ENCODE measurements at regions not wholly inside any gene's neighbourhood (a gene's known extent, or its start where the extent isn't known, plus 50 kb on each side); places are given as distances from the start of the nearest gene placed in this dataset.

DNA sequence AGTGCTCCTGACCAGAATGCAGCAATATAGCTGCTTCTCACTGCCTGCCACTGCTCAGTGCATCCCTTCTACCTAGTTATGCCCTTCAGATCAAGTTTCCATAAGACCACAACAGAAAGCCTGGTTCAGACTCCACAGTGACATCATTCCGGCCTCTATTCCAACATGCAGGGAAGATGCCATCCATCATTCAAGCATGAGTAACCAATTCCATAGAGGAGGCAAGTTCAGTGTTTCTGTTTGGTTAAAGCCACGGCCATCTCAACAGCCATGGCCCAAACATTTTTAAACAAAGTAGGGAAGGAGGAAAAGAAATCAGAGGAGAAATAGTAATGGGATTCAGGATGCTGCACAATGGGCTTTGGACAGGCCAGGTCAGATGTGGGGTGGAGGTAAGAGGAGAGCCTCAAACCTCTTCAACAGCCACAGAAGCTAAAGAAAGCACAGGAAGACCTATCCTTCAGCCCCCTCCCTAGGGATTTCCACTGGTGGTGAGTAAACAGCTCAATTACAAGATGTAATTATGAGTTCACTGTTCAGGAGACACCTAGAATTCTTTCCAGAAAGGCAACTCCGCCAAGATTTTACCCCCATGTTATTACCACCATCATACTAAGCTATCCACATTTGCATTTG, 484.9 kb downstream of the SETD4 start:
- TF ChIP-seq, protein P1, sequence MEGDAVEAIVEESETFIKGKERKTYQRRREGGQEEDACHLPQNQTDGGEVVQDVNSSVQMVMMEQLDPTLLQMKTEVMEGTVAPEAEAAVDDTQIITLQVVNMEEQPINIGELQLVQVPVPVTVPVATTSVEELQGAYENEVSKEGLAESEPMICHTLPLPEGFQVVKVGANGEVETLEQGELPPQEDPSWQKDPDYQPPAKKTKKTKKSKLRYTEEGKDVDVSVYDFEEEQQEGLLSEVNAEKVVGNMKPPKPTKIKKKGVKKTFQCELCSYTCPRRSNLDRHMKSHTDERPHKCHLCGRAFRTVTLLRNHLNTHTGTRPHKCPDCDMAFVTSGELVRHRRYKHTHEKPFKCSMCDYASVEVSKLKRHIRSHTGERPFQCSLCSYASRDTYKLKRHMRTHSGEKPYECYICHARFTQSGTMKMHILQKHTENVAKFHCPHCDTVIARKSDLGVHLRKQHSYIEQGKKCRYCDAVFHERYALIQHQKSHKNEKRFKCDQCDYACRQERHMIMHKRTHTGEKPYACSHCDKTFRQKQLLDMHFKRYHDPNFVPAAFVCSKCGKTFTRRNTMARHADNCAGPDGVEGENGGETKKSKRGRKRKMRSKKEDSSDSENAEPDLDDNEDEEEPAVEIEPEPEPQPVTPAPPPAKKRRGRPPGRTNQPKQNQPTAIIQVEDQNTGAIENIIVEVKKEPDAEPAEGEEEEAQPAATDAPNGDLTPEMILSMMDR (IDR thresholded peaks at IDR 0.05) = no peak
- no peak for TF ChIP-seq POLR2AphosphoS5 (IDR thresholded peaks at IDR 0.05; ENCODE audit: low read depth, low read length)
